ENCODE measurements at regions not wholly inside any gene's neighbourhood (a gene's known extent, or its start where the extent isn't known, plus 50 kb on each side); places are given as distances from the start of the nearest gene placed in this dataset.

GRCh38 chr22:47279746-47280145 is 517.3 kb downstream of the TBC1D22A start:
- Histone ChIP-seq H3K27me3 (no peaks in the 10 kb centered on the region), H3K4me1 (no peaks in the 10 kb centered on the region), H3K27ac (no peak overlapping the region), H3K4me3 (no peak overlapping the region), H4K20me1 (no peaks in the 10 kb centered on the region; a peak in 2 of 22 replicates), H3K9me3 (replicated peaks in 1 of 11) (no peaks in the 10 kb centered on the region), H3K4me2 (no peak overlapping the region), H3K9ac (no peak overlapping the region), H3K36me3 (no peaks in the 10 kb centered on the region)
- TF ChIP-seq Cebpa-rat (IDR thresholded peaks at IDR 0.05), result no peak

GRCh38 chr22:47279337-47279736 is 516.9 kb downstream of the TBC1D22A start:
- Histone ChIP-seq H3K4me3 (no peak overlapping the region), H3K4me1 (no peaks in the 10 kb centered on the region), H4K20me1 (no peaks in the 10 kb centered on the region; a peak in 2 of 22 replicates), H3K9me3 (replicated peaks in 1 of 11) (no peaks in the 10 kb centered on the region), H3K27me3 (no peaks in the 10 kb centered on the region), H3K4me2 (no peak overlapping the region), H3K36me3 (no peaks in the 10 kb centered on the region), H3K9ac (no peak overlapping the region), H3K27ac (no peak overlapping the region)
- no peak for TF ChIP-seq Cebpa-rat (IDR thresholded peaks at IDR 0.05)

- Histone ChIP-seq H3K9ac (no peak overlapping the region), H4K20me1 (no peaks in the 10 kb centered on the region; a peak in 2 of 22 replicates), H3K4me1 (no peaks in the 10 kb centered on the region), H3K4me2 (no peak overlapping the region), H3K4me3 (no peak overlapping the region), H3K27me3 (no peaks in the 10 kb centered on the region), H3K9me3 (replicated peaks in 1 of 11) (no peaks in the 10 kb centered on the region), H3K36me3 (no peaks in the 10 kb centered on the region), H3K27ac (no peak overlapping the region)
- TF ChIP-seq Cebpa-rat (IDR thresholded peaks at IDR 0.05), result no peak
Observed at GRCh38 chr22:47278655-47279054, 516.2 kb downstream of the TBC1D22A start.

GRCh38 chr22:47277531-47277930 is 515.1 kb downstream of the TBC1D22A start:
- Histone ChIP-seq H3K4me1 (no peaks in the 10 kb centered on the region), H3K4me3 (no peak overlapping the region), H3K27me3 (no peaks in the 10 kb centered on the region), H4K20me1 (no peaks in the 10 kb centered on the region; a peak in 2 of 22 replicates), H3K9ac (no peak overlapping the region), H3K27ac (no peak overlapping the region), H3K36me3 (no peaks in the 10 kb centered on the region), H3K4me2 (no peak overlapping the region), H3K9me3 (replicated peaks in 1 of 11) (no peaks in the 10 kb centered on the region)
- no peak for TF ChIP-seq Cebpa-rat (IDR thresholded peaks at IDR 0.05)

GRCh38 chr22:47276991-47277390 is 514.5 kb downstream of the TBC1D22A start:
- Histone ChIP-seq H3K4me1 (no peaks in the 10 kb centered on the region), H3K9me3 (replicated peaks in 1 of 11) (no peaks in the 10 kb centered on the region), H3K4me2 (no peak overlapping the region), H3K27me3 (no peaks in the 10 kb centered on the region), H3K9ac (no peak overlapping the region), H3K4me3 (no peak overlapping the region), H3K36me3 (no peaks in the 10 kb centered on the region), H4K20me1 (no peaks in the 10 kb centered on the region; a peak in 2 of 22 replicates), H3K27ac (no peak overlapping the region)
- TF ChIP-seq Cebpa-rat (IDR thresholded peaks at IDR 0.05), result no peak

- Histone ChIP-seq H3K4me1 (no peaks in the 10 kb centered on the region), H3K27me3 (no peaks in the 10 kb centered on the region), H3K4me2 (no peak overlapping the region), H3K4me3 (no peak overlapping the region), H3K27ac (no peak overlapping the region), H3K9me3 (replicated peaks in 1 of 11) (no peaks in the 10 kb centered on the region), H3K9ac (no peak overlapping the region), H3K36me3 (no peaks in the 10 kb centered on the region), H4K20me1 (no peaks in the 10 kb centered on the region; a peak in 2 of 22 replicates)
- TF ChIP-seq Cebpa-rat (IDR thresholded peaks at IDR 0.05), result no peak
Observed at GRCh38 chr22:47276450-47276820, 514.0 kb downstream of the TBC1D22A start.

- no peak for TF ChIP-seq Cebpa-rat (IDR thresholded peaks at IDR 0.05)
- H3K9ac ChIP-seq, result no peak overlapping the region
- no peak overlapping the region for H3K27ac ChIP-seq
- peaks cover 0 to 2% (median 0%) of the 10 kb centered on the region in 11 experiments; a peak in 2 of 22 replicates for H3K9me3 ChIP-seq (replicated peaks in 1 of 11)
- H3K4me1 ChIP-seq, result no peaks in the 10 kb centered on the region
- no peaks in the 10 kb centered on the region; a peak in 2 of 22 replicates for H4K20me1 ChIP-seq
- H3K4me3 ChIP-seq, result no peak overlapping the region
- H3K36me3 ChIP-seq, result no peaks in the 10 kb centered on the region
- H3K4me2 ChIP-seq, result no peak overlapping the region
- no peaks in the 10 kb centered on the region for H3K27me3 ChIP-seq
Observed at GRCh38 chr22:47275605-47276449, 513.4 kb downstream of the TBC1D22A start.

- Histone ChIP-seq H3K9me3 (replicated peaks in 1 of 11) (peaks cover 0 to 9% (median 3%) of the 10 kb centered on the region in 11 experiments; a peak in 8 of 22 replicates), H3K36me3 (no peaks in the 10 kb centered on the region), H3K27me3 (no peaks in the 10 kb centered on the region), H3K4me3 (no peak overlapping the region), H3K4me2 (no peak overlapping the region), H3K27ac (no peak overlapping the region), H3K4me1 (no peaks in the 10 kb centered on the region), H3K9ac (no peak overlapping the region), H4K20me1 (no peaks in the 10 kb centered on the region; a peak in 1 of 22 replicates)
- TF ChIP-seq Cebpa-rat (IDR thresholded peaks at IDR 0.05), result no peak
Observed at GRCh38 chr22:47274196-47274595, 511.7 kb downstream of the TBC1D22A start.

GRCh38 chr22:47270463-47271135 is 508.1 kb downstream of the TBC1D22A start:
- no peak for TF ChIP-seq Cebpa-rat (IDR thresholded peaks at IDR 0.05)
- H3K9me3 ChIP-seq (replicated peaks in 1 of 11), result peaks cover 0 to 10% (median 7%) of the 10 kb centered on the region in 11 experiments; a peak in 9 of 22 replicates
- no peak overlapping the region for H3K4me2 ChIP-seq
- H3K4me3 ChIP-seq, result no peak overlapping the region
- H3K27me3 ChIP-seq, result no peaks in the 10 kb centered on the region
- no peak overlapping the region for H3K27ac ChIP-seq
- H4K20me1 ChIP-seq, result no peaks in the 10 kb centered on the region
- no peak overlapping the region for H3K9ac ChIP-seq
- H3K4me1 ChIP-seq, result no peaks in the 10 kb centered on the region
- no peaks in the 10 kb centered on the region for H3K36me3 ChIP-seq
